HEK293 (cell line): ENCODE measurements at regions not wholly inside any gene's neighbourhood (a gene's known extent, or its start where the extent isn't known, plus 50 kb on each side); places are given as distances from the start of the nearest gene placed in this dataset.

Experiments
- AEBP2 ChIP-seq: fragments of 450-650 bp; formaldehyde crosslinking; IDR thresholded peaks from 2 replicates; pipeline ENCODE4 v1.5.1; 2016; ENCODE audit warnings: missing biosample characterization, missing genetic modification characterization, borderline replicate concordance
- BCL6B ChIP-seq: fragments of 450-650 bp; formaldehyde crosslinking; IDR thresholded peaks from 2 replicates; pipeline ENCODE4 v1.5.1; 2017; ENCODE audit warnings: missing biosample characterization, missing genetic modification characterization
- GFI1B ChIP-seq: fragments of 450-650 bp; formaldehyde crosslinking; IDR thresholded peaks from 2 replicates; pipeline ENCODE4 v1.5.1; 2016; ENCODE audit warnings: missing biosample characterization, missing genetic modification characterization
- HOXA7 ChIP-seq: sonication (generic); formaldehyde crosslinking; IDR thresholded peaks from 2 replicates; pipeline ENCODE4 v1.8.1; 2022; ENCODE audit warnings: missing genetic modification reagents, borderline replicate concordance
- OVOL3 ChIP-seq: fragments of 450-650 bp; formaldehyde crosslinking; IDR thresholded peaks from 2 replicates; pipeline ENCODE4 v1.5.1; 2016; ENCODE audit warnings: missing biosample characterization, missing genetic modification characterization
- RBAK ChIP-seq: fragments of 450-650 bp; formaldehyde crosslinking; IDR thresholded peaks from 2 replicates; pipeline ENCODE4 v1.5.1; 2016; ENCODE audit warnings: missing biosample characterization, missing genetic modification characterization
- SP3 ChIP-seq: fragments of 450-650 bp; formaldehyde crosslinking; IDR thresholded peaks from 2 replicates; pipeline ENCODE4 v1.5.1; 2016; ENCODE audit warnings: missing biosample characterization, missing genetic modification characterization
- SP7 ChIP-seq: fragments of 450-650 bp; formaldehyde crosslinking; IDR thresholded peaks from 2 replicates; pipeline ENCODE4 v1.5.1; 2016; ENCODE audit warnings: missing biosample characterization, missing genetic modification characterization
- ZBTB17 ChIP-seq: fragments of 450-650 bp; formaldehyde crosslinking; IDR thresholded peaks from 2 replicates; pipeline ENCODE4 v1.5.1; 2016; ENCODE audit warnings: missing biosample characterization, missing genetic modification characterization
- ZBTB20 ChIP-seq: fragments of 450-650 bp; formaldehyde crosslinking; IDR thresholded peaks from 2 replicates; pipeline ENCODE4 v1.5.1; 2016; ENCODE audit warnings: missing biosample characterization, missing genetic modification characterization
- ZBTB6 ChIP-seq: fragments of 450-650 bp; formaldehyde crosslinking; IDR thresholded peaks from 2 replicates; pipeline ENCODE4 v1.5.1; 2017; ENCODE audit warnings: missing biosample characterization, missing genetic modification characterization
- ZBTB7A ChIP-seq: fragments of 450-650 bp; formaldehyde crosslinking; IDR thresholded peaks from 2 replicates; pipeline ENCODE4 v1.5.1; 2016; ENCODE audit warnings: low read depth, missing biosample characterization, missing genetic modification characterization
- ZBTB8A ChIP-seq: fragments of 450-650 bp; formaldehyde crosslinking; IDR thresholded peaks from 2 replicates; pipeline ENCODE4 v1.5.1; 2016; ENCODE audit warnings: missing biosample characterization, missing genetic modification characterization
- ZFP37 ChIP-seq: fragments of 450-650 bp; formaldehyde crosslinking; IDR thresholded peaks from 2 replicates; pipeline ENCODE4 v1.5.1; 2016; ENCODE audit warnings: missing biosample characterization, missing genetic modification characterization
- ZNF114 ChIP-seq: fragments of 450-650 bp; formaldehyde crosslinking; IDR thresholded peaks from 2 replicates; pipeline ENCODE4 v1.5.0; 2017; ENCODE audit warnings: missing biosample characterization, missing genetic modification characterization
- ZNF140 ChIP-seq: fragments of 450-650 bp; formaldehyde crosslinking; IDR thresholded peaks from 2 replicates; pipeline ENCODE4 v1.5.1; 2016; ENCODE audit warnings: missing biosample characterization, missing genetic modification characterization
- ZNF184 ChIP-seq: fragments of 450-650 bp; IDR thresholded peaks from 2 replicates; pipeline ENCODE4 v1.5.1; 2018; ENCODE audit warnings: missing biosample characterization, mild to moderate bottlenecking, missing genetic modification characterization
- ZNF214 ChIP-seq: fragments of 450-650 bp; formaldehyde crosslinking; IDR thresholded peaks from 2 replicates; pipeline ENCODE4 v1.5.1; 2017; ENCODE audit warnings: missing biosample characterization, mild to moderate bottlenecking, missing genetic modification characterization, borderline replicate concordance
- ZNF239 ChIP-seq: fragments of 450-650 bp; formaldehyde crosslinking; IDR thresholded peaks from 2 replicates; pipeline ENCODE4 v1.5.1; 2016; ENCODE audit warnings: missing biosample characterization, missing genetic modification characterization
- ZNF280C ChIP-seq: fragments of 450-650 bp; formaldehyde crosslinking; IDR thresholded peaks from 2 replicates; pipeline ENCODE4 v1.5.1; 2016; ENCODE audit warnings: missing biosample characterization, missing genetic modification characterization
- ZNF391 ChIP-seq: fragments of 450-650 bp; formaldehyde crosslinking; IDR thresholded peaks from 2 replicates; pipeline ENCODE4 v1.5.1; 2016; ENCODE audit warnings: low read depth, missing biosample characterization, missing genetic modification characterization, borderline replicate concordance
- ZNF449 ChIP-seq: fragments of 450-650 bp; formaldehyde crosslinking; IDR thresholded peaks from 2 replicates; pipeline ENCODE4 v1.5.1; 2017; ENCODE audit warnings: missing biosample characterization, mild to moderate bottlenecking, missing genetic modification characterization, moderate library complexity
- ZNF48 ChIP-seq: fragments of 450-650 bp; formaldehyde crosslinking; IDR thresholded peaks from 2 replicates; pipeline ENCODE4 v1.5.1; 2016; ENCODE audit warnings: missing biosample characterization, missing genetic modification characterization
- ZNF549 ChIP-seq: fragments of 450-650 bp; IDR thresholded peaks from 2 replicates; pipeline ENCODE4 v1.5.1; 2018; ENCODE audit warnings: missing biosample characterization, missing genetic modification characterization, mild to moderate bottlenecking, inconsistent platforms, moderate library complexity
- ZNF580 ChIP-seq: fragments of 450-650 bp; formaldehyde crosslinking; IDR thresholded peaks from 2 replicates; pipeline ENCODE4 v1.5.1; 2016; ENCODE audit warnings: missing biosample characterization, missing genetic modification characterization
- ZNF596 ChIP-seq: fragments of 450-650 bp; IDR thresholded peaks from 2 replicates; pipeline ENCODE4 v1.5.0; 2018; ENCODE audit warnings: missing biosample characterization, mild to moderate bottlenecking, missing genetic modification characterization, moderate library complexity
- ZNF629 ChIP-seq: fragments of 450-650 bp; formaldehyde crosslinking; IDR thresholded peaks from 2 replicates; pipeline ENCODE4 v1.5.1; 2017; ENCODE audit warnings: missing biosample characterization, missing genetic modification characterization
- ZNF654 ChIP-seq: fragments of 450-650 bp; formaldehyde crosslinking; IDR thresholded peaks from 2 replicates; pipeline ENCODE4 v1.5.1; 2016; ENCODE audit warnings: low read depth, missing biosample characterization, missing genetic modification characterization
- ZNF658 ChIP-seq: fragments of 450-650 bp; formaldehyde crosslinking; IDR thresholded peaks from 2 replicates; pipeline ENCODE4; 2016; ENCODE audit warnings: missing biosample characterization, missing genetic modification characterization
- ZNF660 ChIP-seq: fragments of 450-650 bp; IDR thresholded peaks from 2 replicates; pipeline ENCODE4 v1.5.1; 2018; ENCODE audit warnings: missing biosample characterization, mild to moderate bottlenecking, missing genetic modification characterization
- ZNF692 ChIP-seq: fragments of 450-650 bp; formaldehyde crosslinking; IDR thresholded peaks from 2 replicates; pipeline ENCODE4 v1.5.1; 2016; ENCODE audit warnings: missing biosample characterization, missing genetic modification characterization
- ZSCAN30 ChIP-seq: fragments of 450-650 bp; IDR thresholded peaks from 2 replicates; pipeline ENCODE4 v1.5.1; 2018; ENCODE audit warnings: missing biosample characterization, mild to moderate bottlenecking, missing genetic modification characterization, moderate library complexity

- TF ChIP-seq ZNF449 (tag by site-specific recombination) (0 out of 2 replicates have a peak, but pooled peaks have one; percentile 49), RBAK (tag by site-specific recombination) (no peak), ZBTB17 (tag by site-specific recombination) (peak; percentile 94), OVOL3 (tag by site-specific recombination) (no peak), GFI1B (no peak), ZNF391 (tag by site-specific recombination) (peak; percentile 62; the same call in 1 of the 2 replicates), ZNF654 (tag by site-specific recombination) (peak; percentile 96), ZNF48 (no peak), ZNF596 (no peak), ZNF660 (tag by site-specific recombination) (peak; percentile 58), ZNF214 (tag by site-specific recombination) (no peak), AEBP2 (tag by site-specific recombination) (no peak), ZNF280C (tag by site-specific recombination) (no peak), SP7 (tag by site-specific recombination) (peak; percentile 65; the same call in 1 of the 2 replicates), ZNF140 (tag by site-specific recombination) (no peak), ZNF549 (no peak), SP3 (peak; percentile 70), ZBTB6 (tag by site-specific recombination) (no peak), ZFP37 (tag by site-specific recombination) (0 out of 2 replicates have a peak, but pooled peaks have one; percentile 68), ZNF629 (tag by site-specific recombination) (peak; percentile 50; the same call in 1 of the 2 replicates), BCL6B (tag by site-specific recombination) (no peak), ZNF580 (tag by site-specific recombination) (no peak), ZBTB20 (tag by site-specific recombination) (no peak), ZNF692 (tag by site-specific recombination) (peak; percentile 46; the same call in 1 of the 2 replicates), ZNF239 (tag by site-specific recombination) (no peak), ZNF658 (no peak), ZBTB8A (peak; percentile 48; the same call in 1 of the 2 replicates), ZNF184 (tag by site-specific recombination) (no peak), ZNF114 (tag by site-specific recombination) (no peak), HOXA7 (CRISPR knock-in tag) (no peak), ZSCAN30 (tag by site-specific recombination) (no peak), ZBTB7A (tag by site-specific recombination) (no peak)
These were observed 168.7 kb upstream of the PRSS16 start (continued) for GRCh38 chr6:27078734-27079357.
